Endothelial cell (in vitro differentiated cells): ENCODE measurements at regions not wholly inside any gene's neighbourhood (a gene's known extent, or its start where the extent isn't known, plus 50 kb on each side); places are given as distances from the start of the nearest gene placed in this dataset.
"Not testable (repeated sequence)": the region's sequence is repeated elsewhere in the genome, so short reads cannot be mapped to it uniquely, and the experiment has no call there.

ENCODE experiments used
- DNase-seq: peaks from one replicate; pipeline ENCODE4 v3.0.0; 2021; ENCODE audit warnings: low spot score
- H3K27ac Mint-ChIP-seq: one replicate; pipeline ENCODE4 v1.8.0; 2021; ENCODE audit warnings: mixed read lengths, inconsistent platforms; ENCODE audit not compliant: unreplicated experiment
- H3K27me3 Mint-ChIP-seq: one replicate; pipeline ENCODE4 v1.8.0; 2021; ENCODE audit warnings: mild to moderate bottlenecking, moderate library complexity, mixed read lengths, inconsistent platforms; ENCODE audit not compliant: unreplicated experiment
- H3K36me3 Mint-ChIP-seq: one replicate; pipeline ENCODE4 v1.8.0; 2021; ENCODE audit warnings: mild to moderate bottlenecking, low read depth, mixed read lengths, inconsistent platforms; ENCODE audit not compliant: unreplicated experiment
- H3K4me1 Mint-ChIP-seq: one replicate; pipeline ENCODE4 v1.8.0; 2021; ENCODE audit warnings: mild to moderate bottlenecking, mixed read lengths, inconsistent platforms; ENCODE audit not compliant: unreplicated experiment
- H3K4me3 Mint-ChIP-seq: one replicate; pipeline ENCODE4 v1.8.0; 2021; ENCODE audit warnings: mild to moderate bottlenecking, mixed read lengths, inconsistent platforms; ENCODE audit not compliant: unreplicated experiment
- H3K9me3 Mint-ChIP-seq: one replicate; pipeline ENCODE4 v1.8.0; 2021; ENCODE audit warnings: mixed read lengths, inconsistent platforms; ENCODE audit not compliant: unreplicated experiment
- CTCF ChIP-seq: fragments of 200-600 bp; sonication (generic); IDR thresholded peaks from one replicate; pipeline ENCODE4 v1.5.0; 2021; ENCODE audit warnings: antibody characterized with exemption; ENCODE audit not compliant: unreplicated experiment

GRCh38 chr4:100630341-100630740, 112.5 kb upstream of the EMCN start:
- Mint-ChIP-seq H3K9me3 (no peaks in the 10 kb centered on the region), H3K4me3 (no peak overlapping the region), H3K27me3 (no peaks in the 10 kb centered on the region), H3K27ac (no peak overlapping the region), H3K4me1 (no peaks in the 10 kb centered on the region), H3K36me3 (peaks cover 3% of the 10 kb centered on the region)
- TF ChIP-seq CTCF = no peak
- DNase-seq = no peak

GRCh38 chr4:100609810-100610209, 92.0 kb upstream of the EMCN start:
- Mint-ChIP-seq H3K9me3 (no peaks in the 10 kb centered on the region), H3K27ac (no peak overlapping the region), H3K36me3 (peaks cover 5% of the 10 kb centered on the region), H3K4me3 (no peak overlapping the region), H3K4me1 (no peaks in the 10 kb centered on the region), H3K27me3 (no peaks in the 10 kb centered on the region)
- DNase-seq = no peak
- no peak for TF ChIP-seq CTCF

- H3K27me3 Mint-ChIP-seq, H3K36me3 Mint-ChIP-seq, H3K4me3 Mint-ChIP-seq, H3K27ac Mint-ChIP-seq, DNase-seq, H3K4me1 Mint-ChIP-seq, H3K9me3 Mint-ChIP-seq: not testable (repeated sequence)
Observed at GRCh38 chr4:100608651-100609050, 90.8 kb upstream of the EMCN start.

- Mint-ChIP-seq H3K27me3 (no peaks in the 10 kb centered on the region), H3K9me3 (no peaks in the 10 kb centered on the region), H3K4me1 (peaks cover 13% of the 10 kb centered on the region), H3K4me3 (no peak overlapping the region), H3K27ac (no peak overlapping the region), H3K36me3 (peaks cover 5% of the 10 kb centered on the region)
- no peak for DNase-seq
- TF ChIP-seq CTCF = no peak
Observed at GRCh38 chr4:100605144-100605543, 87.3 kb upstream of the EMCN start.

GRCh38 chr4:100593935-100594334, 76.1 kb upstream of the EMCN start:
- Mint-ChIP-seq H3K27ac (no peak overlapping the region), H3K36me3 (no peaks in the 10 kb centered on the region), H3K9me3 (no peaks in the 10 kb centered on the region), H3K4me1 (peaks cover 9% of the 10 kb centered on the region), H3K4me3 (no peak overlapping the region), H3K27me3 (peaks cover 1% of the 10 kb centered on the region)
- DNase-seq = no peak
- TF ChIP-seq CTCF = no peak
